ENCODE measurements at regions not wholly inside any gene's neighbourhood (a gene's known extent, or its start where the extent isn't known, plus 50 kb on each side); places are given as distances from the start of the nearest gene placed in this dataset.

DNA sequence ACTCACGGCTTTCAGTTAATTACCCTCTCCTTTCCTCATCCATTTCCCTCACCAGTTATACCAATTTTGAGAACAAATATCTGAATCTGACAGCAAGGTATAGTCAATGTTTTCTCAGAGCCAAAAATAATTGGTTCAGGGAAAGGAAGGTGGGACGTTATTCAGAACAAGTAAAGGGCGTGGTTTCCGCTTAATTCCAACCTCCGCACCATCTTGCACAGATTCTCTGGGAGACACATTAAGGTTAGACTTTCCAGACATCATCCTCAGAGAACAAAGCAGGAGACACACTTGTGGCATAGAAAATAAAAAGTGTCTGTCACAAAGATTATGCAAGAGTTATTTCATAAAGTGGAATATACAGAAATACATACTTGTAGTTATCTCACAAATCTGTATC lies 441.2 kb downstream of the IRX1 start:
- H3K36me3 ChIP-seq: no peaks in the 10 kb centered on the region
- H3K27ac ChIP-seq: no peak overlapping the region
- DNase-seq (ENCODE audit: extremely low spot score in 2 of 2): no peak
- H3K4me1 ChIP-seq: no peaks in the 10 kb centered on the region
- intact Hi-C loops (cut with DNase I): no loop called here
- TF ChIP-seq, protein P1, sequence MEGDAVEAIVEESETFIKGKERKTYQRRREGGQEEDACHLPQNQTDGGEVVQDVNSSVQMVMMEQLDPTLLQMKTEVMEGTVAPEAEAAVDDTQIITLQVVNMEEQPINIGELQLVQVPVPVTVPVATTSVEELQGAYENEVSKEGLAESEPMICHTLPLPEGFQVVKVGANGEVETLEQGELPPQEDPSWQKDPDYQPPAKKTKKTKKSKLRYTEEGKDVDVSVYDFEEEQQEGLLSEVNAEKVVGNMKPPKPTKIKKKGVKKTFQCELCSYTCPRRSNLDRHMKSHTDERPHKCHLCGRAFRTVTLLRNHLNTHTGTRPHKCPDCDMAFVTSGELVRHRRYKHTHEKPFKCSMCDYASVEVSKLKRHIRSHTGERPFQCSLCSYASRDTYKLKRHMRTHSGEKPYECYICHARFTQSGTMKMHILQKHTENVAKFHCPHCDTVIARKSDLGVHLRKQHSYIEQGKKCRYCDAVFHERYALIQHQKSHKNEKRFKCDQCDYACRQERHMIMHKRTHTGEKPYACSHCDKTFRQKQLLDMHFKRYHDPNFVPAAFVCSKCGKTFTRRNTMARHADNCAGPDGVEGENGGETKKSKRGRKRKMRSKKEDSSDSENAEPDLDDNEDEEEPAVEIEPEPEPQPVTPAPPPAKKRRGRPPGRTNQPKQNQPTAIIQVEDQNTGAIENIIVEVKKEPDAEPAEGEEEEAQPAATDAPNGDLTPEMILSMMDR (IDR thresholded peaks at IDR 0.05): no peak
- no peak for TF ChIP-seq POLR2A (IDR thresholded peaks at IDR 0.05)
- TF ChIP-seq POLR2AphosphoS5 (IDR thresholded peaks at IDR 0.05; ENCODE audit: insufficient read depth in 1 of 2, low read depth in 1 of 2): no peak
- H3K9me3 ChIP-seq: no peaks in the 10 kb centered on the region
- no peak overlapping the region for H3K4me3 ChIP-seq
- H3K27me3 ChIP-seq: no peaks in the 10 kb centered on the region

DNA sequence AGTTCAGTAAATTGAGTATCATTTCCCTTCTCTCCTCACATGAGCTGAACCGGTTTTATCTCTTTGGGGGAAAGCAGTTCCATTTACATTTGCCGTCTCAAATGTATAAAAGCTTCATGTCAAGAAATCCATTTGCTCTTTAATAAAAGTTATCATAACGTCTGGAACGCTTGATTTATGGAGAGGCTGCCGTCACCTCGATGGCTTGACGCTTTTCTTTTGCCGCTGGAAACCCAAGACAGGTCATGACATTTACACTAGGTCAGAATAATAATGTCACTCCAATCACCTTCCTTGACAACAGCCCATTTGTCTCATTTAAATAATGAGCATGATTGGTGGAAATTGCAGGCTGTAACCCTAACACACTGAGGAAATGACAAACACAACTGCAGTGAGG lies 443.4 kb downstream of the IRX1 start:
- no peak for DNase-seq (ENCODE audit: extremely low spot score in 2 of 2)
- intact Hi-C loops (cut with DNase I): no loop called here

DNA sequence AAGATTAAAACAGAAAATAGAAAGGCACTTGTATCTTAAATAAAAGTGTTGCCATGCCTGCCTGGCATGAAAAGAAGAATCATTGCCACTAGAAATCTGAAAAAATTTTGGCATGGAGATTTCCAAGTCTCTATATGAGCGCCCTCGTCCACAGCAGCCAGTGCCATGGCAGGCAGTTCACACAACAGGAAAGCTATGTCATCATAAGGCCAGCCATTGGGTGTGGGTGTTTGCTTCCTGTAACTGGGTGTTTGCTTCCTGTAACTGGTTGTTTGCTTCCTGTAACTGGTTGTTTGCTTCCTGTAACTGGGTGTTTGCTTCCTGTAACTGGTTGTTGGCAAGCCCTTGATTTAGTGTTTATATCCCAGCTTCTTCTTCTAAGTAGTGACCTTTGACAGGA lies 446.7 kb downstream of the IRX1 start:
- H3K36me3 ChIP-seq: no peaks in the 10 kb centered on the region
- no peak overlapping the region for H3K27ac ChIP-seq
- no peaks in the 10 kb centered on the region for H3K9me3 ChIP-seq
- no peak for TF ChIP-seq POLR2AphosphoS5 (IDR thresholded peaks at IDR 0.05; ENCODE audit: insufficient read depth in 1 of 2, low read depth in 1 of 2)
- TF ChIP-seq, protein P1 (IDR thresholded peaks at IDR 0.05): no peak
- TF ChIP-seq POLR2A (IDR thresholded peaks at IDR 0.05): no peak
- DNase-seq (ENCODE audit: extremely low spot score in 2 of 2): no peak
- intact Hi-C loops (cut with DNase I): no loop called here
- no peak overlapping the region for H3K4me3 ChIP-seq
- H3K27me3 ChIP-seq: no peaks in the 10 kb centered on the region
- no peaks in the 10 kb centered on the region for H3K4me1 ChIP-seq

More for the DNA sequence above, 443.4 kb downstream of the IRX1 start:
- no peak overlapping the region for H3K27ac ChIP-seq
- no peaks in the 10 kb centered on the region for H3K27me3 ChIP-seq
- TF ChIP-seq, protein P1 (IDR thresholded peaks at IDR 0.05): no peak
- TF ChIP-seq POLR2A (IDR thresholded peaks at IDR 0.05) (no peak), POLR2AphosphoS5 (IDR thresholded peaks at IDR 0.05; ENCODE audit: insufficient read depth in 1 of 2, low read depth in 1 of 2) (no peak)
- no peaks in the 10 kb centered on the region for H3K36me3 ChIP-seq
- no peak overlapping the region for H3K4me3 ChIP-seq
- H3K4me1 ChIP-seq: no peaks in the 10 kb centered on the region
- H3K9me3 ChIP-seq: no peaks in the 10 kb centered on the region

DNA sequence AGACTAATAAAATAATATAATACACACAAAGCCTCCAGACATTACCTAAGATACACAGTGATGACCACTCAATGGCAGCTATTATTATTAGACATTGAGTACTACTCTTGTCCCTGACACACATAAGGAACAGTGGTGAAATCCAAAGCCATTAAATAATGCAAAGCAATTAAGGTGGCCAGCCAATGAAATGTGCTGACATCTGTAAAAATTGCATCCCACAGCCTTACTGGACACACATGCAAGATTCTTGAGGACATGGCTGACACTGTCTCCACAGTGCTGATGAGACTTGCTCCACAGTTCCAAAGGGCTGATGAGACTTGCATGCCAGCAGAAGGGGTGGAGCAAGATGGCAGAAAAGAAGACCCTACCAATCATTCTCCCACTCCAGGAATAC lies 447.5 kb downstream of the IRX1 start:
- intact Hi-C loops (cut with DNase I): no loop called here
- no peak for DNase-seq (ENCODE audit: extremely low spot score in 2 of 2)

DNA sequence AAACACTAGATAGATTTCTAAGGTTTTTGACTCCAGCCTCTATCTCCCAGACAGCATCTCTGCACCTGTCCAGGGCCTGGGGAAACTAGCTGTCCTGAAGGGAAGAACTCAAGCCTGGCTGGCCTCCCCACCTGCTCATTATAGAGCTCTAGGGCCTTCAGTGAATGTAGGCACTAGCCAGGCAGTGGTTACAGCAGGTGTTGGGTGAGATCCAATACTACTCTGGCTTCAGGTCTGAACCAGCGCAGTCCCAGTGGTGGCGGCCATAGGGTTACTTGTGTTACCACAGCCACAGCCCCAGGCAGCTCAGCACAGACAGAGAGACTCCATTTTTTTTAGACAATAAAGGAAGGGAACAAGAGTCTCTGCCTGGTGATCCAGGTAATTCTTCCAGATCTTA lies 449.2 kb downstream of the IRX1 start:
- no peaks in the 10 kb centered on the region for H3K36me3 ChIP-seq
- no peaks in the 10 kb centered on the region for H3K4me1 ChIP-seq
- DNase-seq (ENCODE audit: extremely low spot score in 2 of 2): no peak
- no peak overlapping the region for H3K27ac ChIP-seq
- H3K27me3 ChIP-seq: no peaks in the 10 kb centered on the region
- TF ChIP-seq, protein P1 (IDR thresholded peaks at IDR 0.05): no peak
- TF ChIP-seq POLR2AphosphoS5 (IDR thresholded peaks at IDR 0.05; ENCODE audit: insufficient read depth in 1 of 2, low read depth in 1 of 2) (no peak), POLR2A (IDR thresholded peaks at IDR 0.05) (no peak)
- no peaks in the 10 kb centered on the region for H3K9me3 ChIP-seq
- intact Hi-C loops (cut with DNase I): no loop called here
- no peak overlapping the region for H3K4me3 ChIP-seq

More for the DNA sequence above, 447.5 kb downstream of the IRX1 start:
- Histone ChIP-seq H3K36me3 (no peaks in the 10 kb centered on the region), H3K4me1 (no peaks in the 10 kb centered on the region), H3K4me3 (no peak overlapping the region), H3K9me3 (no peaks in the 10 kb centered on the region), H3K27ac (no peak overlapping the region), H3K27me3 (no peaks in the 10 kb centered on the region)
- TF ChIP-seq, protein P1 (IDR thresholded peaks at IDR 0.05): no peak
- TF ChIP-seq POLR2AphosphoS5 (IDR thresholded peaks at IDR 0.05; ENCODE audit: insufficient read depth in 1 of 2, low read depth in 1 of 2) (no peak), POLR2A (IDR thresholded peaks at IDR 0.05) (no peak)
